Retinal pigment epithelial cell (primary cell): ENCODE measurements at regions not wholly inside any gene's neighbourhood (a gene's known extent, or its start where the extent isn't known, plus 50 kb on each side); places are given as distances from the start of the nearest gene placed in this dataset.

Source experiments
- DNase-seq: peaks from one replicate; pipeline ENCODE4 v3.0.0-alpha.2; 2010; ENCODE audit warnings: low read depth
- H3K4me3 ChIP-seq: 2 replicates; pipeline ENCODE4 v1.5.1; 2011; ENCODE audit warnings: mild to moderate bottlenecking, low read length, control low read depth, moderate library complexity
- CTCF ChIP-seq: conservative IDR thresholded peaks from 2 replicates; pipeline ENCODE4 v1.5.1; 2011; ENCODE audit warnings: low read depth, low read length, control low read depth, inconsistent platforms

DNA sequence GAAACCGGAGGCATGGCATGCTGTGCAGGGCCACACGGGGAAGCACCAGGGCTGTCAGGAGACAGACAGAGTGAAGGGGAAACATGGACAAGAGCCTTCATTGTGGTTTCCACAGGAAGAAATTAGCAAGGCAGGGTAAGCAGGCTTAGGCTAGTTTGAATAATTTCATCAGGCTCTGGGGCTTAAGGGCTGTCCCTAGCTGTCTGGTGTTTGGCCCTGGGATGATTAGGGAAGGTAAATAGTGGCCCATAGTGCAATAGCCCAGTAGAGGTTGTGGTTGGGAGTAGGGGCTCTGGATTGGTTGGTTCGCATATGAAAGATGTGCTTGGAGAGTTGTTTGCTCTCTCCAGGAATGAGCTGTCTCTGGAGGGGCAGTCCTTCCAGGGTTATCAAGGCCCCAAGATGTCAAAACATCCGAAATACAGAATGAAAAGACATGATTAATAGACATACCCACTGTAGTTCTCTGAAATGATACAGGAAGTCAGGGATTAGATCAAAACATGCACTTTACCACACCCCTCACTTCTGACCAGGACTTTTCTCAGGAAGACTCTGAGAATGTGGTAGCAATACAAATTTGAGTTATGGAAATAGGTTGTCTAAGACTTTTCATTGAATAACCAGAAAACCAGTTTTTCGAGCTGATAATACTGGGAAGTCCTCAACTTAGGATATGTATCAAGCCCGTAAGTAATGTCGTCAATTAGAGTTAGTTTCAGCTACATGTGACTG, 224.9 kb upstream of the NFE2L3 start:
- DNase-seq, result no peak
- no peak for TF ChIP-seq CTCF
- no peak overlapping the region for H3K4me3 ChIP-seq

DNA sequence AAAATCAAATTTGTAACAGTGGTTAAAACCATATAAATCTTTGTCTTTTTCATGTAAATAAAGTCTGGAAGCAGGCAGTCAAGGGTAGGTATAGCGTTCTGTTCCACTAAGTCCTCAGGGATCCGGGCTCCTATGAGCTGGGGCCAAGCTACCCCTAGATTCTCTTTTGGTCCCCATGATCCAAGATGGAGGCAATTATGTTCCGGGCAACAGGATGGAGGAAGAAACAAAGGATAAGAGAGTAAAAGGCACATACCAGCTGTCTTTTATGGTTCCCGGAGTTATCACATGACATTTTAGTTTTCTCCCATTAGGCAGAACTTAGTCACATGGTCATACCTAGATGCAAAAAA, 224.4 kb upstream of the NFE2L3 start:
- no peak for DNase-seq
- no peak for TF ChIP-seq CTCF
- H3K4me3 ChIP-seq, result no peak overlapping the region

- no peak for TF ChIP-seq CTCF
Observed at GRCh38 chr7:25928549-25929330, 223.3 kb upstream of the NFE2L3 start.

DNA sequence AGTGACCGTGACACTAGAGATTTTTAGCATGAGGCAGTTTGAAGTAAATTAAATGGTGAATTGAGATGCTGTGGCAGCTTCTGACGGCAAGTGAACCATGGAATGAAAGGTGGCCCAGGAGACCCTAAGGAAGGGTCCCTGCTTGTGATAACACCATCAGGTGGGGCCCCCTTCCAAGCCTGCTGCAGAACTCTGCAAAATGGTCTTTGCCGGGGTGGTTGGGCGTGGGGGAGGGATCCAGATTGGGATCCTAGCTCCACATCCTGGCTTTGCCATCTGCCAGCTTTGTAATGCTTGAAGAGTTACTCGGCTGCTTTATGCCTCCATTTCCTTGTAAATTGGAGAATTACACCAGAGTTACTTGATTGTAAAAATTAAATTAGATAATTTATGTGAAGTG, 222.6 kb upstream of the NFE2L3 start:
- DNase-seq, result no peak
- H3K4me3 ChIP-seq, result no peak overlapping the region
- TF ChIP-seq CTCF, result no peak

More at GRCh38 chr7:25928549-25929330, 223.3 kb upstream of the NFE2L3 start:
- no peak for DNase-seq
- no peak overlapping the region for H3K4me3 ChIP-seq

- no peak for DNase-seq
- no peak overlapping the region for H3K4me3 ChIP-seq
- TF ChIP-seq CTCF, result no peak
Observed at GRCh38 chr7:25930492-25931048, 221.4 kb upstream of the NFE2L3 start.

GRCh38 chr7:25931156-25931555, 220.8 kb upstream of the NFE2L3 start:
- no peak for TF ChIP-seq CTCF
- DNase-seq, result no peak
- no peak overlapping the region for H3K4me3 ChIP-seq
